GM18858 (cell line): ENCODE measurements at regions not wholly inside any gene's neighbourhood (a gene's known extent, or its start where the extent isn't known, plus 50 kb on each side); places are given as distances from the start of the nearest gene placed in this dataset.

ENCODE experiments used
- ATAC-seq: cut with Tn5 transposase; IDR thresholded peaks from one replicate; pipeline ENCODE4 v1.9.1; 2021; ENCODE audit not compliant: unreplicated experiment

DNA sequence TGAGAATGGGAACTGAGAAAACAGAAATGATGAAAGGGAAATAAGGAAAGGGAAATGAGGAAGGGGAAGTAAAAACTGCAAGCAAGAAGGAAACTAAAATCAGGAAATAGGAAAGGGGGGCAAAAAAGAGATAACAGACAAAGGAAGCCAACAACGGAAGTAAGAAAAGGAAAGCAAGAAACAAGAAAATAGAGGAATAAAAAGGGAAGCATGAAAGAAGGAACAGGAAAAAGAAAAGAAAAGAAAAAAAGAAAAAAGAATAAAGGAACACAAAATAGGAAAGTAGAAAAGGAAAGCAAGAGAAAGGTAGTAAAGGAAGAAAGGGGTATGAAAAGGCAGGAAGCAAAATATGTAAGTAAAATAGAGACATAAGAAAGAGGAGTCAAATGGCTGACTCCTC is 241.2 kb upstream of the NCKAP5 start:
- ATAC-seq = no peak

DNA sequence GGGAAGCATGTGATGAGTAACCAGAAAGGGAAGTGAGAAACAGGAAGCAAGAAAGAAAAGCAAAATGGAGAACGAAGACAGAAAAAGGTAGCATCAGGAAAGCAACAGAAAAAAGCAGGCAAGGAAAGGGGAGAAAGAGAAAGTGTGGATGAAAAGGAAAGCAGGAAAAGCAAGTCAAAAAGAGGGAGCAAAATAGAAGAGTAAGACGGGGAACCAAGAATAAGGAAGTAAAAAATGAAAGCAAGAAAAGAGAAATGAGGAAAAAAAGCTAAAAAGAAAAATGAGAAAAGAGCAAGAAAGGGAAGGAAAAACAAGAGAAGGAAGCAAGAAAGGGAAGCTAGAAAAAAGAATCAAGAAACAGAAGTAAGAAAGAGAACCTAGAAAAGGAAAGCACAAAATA is 242.3 kb upstream of the NCKAP5 start:
- ATAC-seq = no peak

DNA sequence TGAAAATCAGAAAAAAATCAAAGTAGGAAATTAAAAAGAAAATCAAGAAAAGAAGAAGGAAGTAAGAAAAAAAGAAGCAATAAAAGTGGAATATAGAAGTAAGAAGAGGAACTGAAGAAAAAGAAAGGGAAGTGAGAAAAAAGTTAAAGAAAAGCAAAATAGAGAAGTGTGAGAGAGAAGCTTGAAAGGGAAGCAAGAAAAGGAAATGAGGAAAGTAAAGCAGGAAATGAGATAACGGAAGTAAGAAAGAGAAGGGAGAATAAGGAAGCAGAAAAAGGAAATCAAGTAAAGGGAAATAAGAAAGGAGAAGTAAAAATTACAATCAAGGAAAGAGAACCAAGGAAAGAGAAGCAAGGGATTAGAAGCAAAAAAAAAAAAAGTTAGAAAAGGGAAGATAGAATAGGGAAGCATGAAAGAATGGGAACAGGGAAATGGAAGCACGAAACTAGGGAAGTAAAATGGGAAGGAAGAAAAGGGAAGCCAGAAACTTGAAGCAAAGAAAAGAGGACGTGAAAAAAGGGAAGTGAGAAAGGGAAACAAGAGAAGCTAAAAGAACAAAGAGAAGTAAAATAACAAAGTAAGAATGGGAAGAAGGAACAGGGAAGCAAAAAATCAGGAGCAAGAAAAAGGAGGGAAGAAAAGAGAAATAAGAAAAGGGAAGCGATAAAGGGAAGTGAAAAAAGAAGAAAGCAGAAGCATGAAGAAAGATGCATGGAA is 243.3 kb upstream of the NCKAP5 start:
- ATAC-seq = no peak

DNA sequence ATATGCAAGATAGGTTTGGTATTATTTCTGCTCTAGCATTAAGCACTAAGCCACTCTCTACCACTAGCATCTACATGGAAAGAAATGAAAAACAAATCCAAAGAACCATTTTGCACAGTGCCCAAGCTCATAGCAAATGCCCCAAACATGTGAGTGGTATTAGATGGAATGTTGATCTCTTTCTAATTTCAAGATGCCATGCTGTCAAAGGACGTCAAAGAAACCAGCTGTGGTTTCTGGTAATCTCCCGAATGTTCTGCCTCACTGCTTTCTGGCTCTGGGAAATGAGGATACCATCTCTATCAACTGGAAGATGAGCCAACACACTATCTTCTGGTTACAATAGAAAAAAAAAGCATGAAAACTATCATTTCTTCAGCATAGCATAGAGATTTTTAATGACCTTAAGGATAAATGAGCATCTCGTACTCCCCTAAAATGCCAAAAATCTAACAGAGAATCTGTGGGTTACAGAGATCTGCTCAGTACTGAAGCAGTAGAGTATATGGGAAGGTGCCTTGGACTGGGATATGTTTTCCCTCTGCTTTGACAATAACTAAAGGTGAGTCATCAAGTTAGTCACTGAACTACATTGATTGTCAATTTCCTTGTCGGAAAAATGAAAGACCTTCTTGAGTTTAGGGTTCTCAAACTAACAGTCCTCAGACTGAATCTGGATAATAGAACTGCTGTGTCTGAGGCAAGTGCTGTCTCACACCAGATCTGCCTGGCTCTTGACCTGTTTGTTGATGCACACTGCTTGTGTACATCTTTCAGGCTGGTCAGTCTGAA is 244.8 kb upstream of the NCKAP5 start:
- ATAC-seq = no peak

DNA sequence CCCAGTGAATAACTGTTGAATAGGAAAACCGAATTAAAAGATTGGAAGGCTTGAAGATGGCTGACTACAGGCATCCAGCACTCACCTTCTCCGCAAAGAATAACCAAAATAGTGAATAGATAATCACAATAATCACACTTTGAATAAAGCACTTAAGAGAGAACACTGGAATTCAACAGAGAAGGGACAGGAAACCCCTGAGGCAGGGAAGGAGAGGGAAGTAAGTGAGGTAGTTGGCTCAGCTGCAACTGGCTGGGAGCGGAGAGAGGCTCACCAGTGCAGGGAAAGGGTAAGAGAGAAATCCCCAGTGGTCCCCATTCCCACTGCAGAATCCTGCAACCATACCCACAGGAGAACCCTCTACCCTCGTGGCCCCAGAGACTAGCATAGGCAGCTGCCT is 246.6 kb upstream of the NCKAP5 start:
- no peak for ATAC-seq

DNA sequence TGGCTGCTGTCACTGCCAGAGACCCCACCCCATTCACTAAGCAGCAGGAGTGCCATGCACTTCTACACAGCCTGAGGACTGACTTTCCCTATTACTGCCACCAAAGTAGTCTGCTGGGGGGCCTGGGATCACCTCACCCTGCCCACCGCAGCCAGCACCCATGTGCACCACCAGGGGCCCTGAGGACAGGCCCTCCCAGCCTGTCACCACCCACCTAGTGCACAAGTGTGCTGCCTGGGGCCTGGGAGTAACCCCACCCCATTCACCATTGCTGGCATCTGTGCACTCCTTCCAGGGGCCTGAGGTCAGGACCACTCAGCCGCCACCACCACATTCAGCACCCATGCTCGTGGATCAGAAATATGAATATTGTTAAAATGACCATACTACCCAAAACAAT is 247.8 kb upstream of the NCKAP5 start:
- no peak for ATAC-seq

DNA sequence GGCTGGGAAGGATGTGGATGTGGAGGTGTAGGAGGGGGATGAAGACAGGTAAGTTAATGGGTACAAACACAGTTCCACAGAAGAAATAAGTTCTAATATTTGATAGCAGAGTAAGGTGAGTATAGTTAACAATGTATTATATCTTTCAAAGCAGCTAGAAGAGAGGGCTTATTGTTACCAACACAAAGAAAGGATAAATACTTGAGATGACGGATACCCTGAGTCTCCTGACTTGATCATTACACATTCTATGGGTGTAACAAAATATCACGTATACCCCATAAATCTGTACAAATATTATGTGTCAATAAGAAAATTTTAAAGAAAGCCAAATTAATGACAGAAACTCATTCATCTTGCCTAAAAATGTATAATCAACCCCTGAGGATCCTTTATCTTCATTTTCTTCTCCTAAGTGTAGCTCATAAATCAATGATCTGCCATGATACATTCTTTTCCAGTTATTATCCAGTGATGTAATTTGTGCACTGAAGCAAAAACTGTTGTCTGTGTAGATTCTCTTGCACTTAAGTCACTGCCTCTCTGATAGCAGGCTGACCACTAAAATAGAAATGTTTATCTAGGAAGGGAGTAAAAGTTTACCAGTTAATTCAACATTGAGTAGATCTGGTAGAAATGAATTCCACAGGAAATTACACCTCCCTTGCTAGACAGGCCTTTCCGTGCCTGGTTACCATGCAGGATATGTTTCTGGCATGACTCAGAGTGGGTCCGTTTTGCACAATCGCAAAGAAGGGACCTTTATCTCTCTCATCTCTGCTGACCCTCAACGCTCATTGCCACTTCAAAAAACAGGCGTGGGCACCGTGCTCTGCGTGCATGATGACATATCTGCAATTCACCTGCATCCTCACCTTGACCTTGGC is 249.7 kb upstream of the NCKAP5 start:
- no peak for ATAC-seq

DNA sequence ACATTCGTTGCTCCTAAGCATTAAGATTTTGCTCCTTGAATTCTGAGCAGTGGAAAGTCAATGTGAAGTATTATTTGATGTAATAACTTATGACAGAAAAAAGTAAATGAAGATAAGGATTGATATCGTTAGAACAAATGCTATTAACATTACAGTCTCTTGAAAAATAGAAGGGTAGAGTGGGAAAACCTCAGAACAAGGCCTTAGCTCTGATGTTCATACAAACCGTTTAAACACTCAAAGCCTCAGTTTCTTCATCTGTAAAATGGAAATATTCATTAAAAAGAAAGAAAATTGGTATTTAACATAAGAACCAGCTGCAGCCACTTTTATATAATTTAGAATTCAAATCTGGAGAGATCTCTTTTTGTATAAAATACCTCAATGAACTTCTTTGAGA is 250.4 kb upstream of the NCKAP5 start:
- no peak for ATAC-seq

DNA sequence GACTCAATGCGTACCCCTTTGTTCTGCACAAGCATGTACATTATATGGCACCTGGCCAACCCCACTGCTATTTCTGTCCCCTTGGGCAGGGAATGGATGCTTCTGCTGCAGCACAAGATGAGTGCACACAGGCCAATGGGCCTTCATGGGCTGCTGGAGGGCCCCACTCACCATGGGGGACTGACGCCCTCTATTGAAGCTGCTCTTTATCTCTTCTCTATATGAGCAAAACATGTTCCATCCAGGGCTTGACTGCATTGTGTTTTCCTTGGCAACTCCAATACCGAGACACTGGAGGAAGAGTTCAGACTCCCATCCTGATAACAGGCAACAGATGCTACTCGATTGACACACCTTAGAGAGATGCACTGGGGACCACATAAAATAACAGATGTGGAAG is 251.6 kb upstream of the NCKAP5 start:
- ATAC-seq = no peak

DNA sequence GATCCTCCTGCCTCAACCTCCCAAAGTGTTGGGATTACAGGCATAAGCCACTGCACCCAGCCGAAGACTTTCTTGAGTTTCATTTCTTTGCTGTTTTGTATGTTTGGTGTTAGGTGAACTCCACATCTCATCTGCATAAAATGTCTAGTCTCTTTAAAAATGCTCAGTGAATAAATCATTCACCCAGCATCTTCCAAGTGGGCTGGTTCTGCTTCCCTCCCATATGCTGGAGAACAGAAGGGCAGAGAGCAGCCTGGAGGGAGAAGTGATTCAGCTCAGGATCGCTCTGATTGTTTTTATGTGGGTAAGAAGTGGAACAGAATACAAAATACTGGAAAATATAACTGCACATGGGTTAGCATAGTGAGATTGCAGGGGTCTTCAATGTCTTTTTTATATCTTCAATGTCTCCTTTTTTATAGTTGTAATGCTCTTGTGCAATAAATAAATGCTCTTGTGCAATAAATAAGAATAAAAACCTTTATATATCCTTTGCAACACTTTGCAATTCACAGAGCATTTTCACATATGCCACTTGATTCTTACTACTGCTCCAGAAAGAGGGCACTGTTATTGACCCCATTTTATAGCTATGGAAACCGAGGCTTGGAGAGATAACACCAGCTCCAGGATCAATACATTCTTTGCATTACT is 253.0 kb upstream of the NCKAP5 start:
- no peak for ATAC-seq

DNA sequence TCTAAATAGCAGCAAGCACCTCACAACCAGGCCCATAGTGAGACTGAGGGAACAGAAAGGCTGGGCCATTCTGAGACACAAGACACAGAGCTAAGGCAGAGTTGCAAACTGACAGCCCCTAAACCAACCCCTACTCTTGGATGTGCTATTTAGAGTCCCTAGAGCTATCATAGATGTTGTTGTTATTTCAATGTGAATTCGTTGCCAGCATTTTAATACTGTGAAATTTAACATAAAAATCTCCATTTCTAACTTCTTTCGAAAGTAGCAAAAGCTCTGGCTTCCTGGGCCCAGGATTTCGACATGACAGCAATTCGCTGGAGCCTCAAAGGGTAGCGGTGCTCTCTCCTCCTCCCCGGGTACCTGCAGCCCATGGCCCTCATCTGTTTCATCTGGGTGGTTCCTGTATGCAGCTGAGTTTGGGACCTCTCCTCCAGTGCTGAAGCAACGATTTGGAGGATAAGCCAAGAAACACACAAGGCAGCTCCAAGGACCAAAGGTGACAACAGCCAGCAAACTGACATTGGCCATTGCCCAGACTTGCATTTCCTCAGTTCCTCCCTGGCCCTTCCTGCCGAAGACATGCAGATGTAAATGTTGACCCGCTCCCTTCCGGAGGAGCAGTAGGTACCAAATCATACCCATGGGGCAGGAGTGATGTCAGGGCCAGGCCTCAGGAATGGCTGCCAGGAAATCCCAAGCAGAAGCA is 254.4 kb upstream of the NCKAP5 start:
- no peak for ATAC-seq

DNA sequence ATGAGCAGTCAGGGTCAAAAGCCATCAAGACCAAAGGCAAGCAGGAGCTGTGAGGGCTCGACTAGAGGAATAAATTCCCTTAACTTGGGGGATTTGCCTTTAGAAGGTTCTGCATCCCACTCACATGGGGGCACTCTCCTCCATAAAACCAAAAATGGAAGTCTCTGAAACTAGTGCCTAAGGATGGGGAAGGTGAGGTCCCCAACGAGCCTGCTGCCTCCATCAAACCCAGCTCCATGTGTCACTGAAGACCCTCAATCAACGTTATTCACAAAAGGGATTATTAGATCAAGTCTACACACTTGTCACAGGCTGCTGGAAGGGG is 254.9 kb upstream of the NCKAP5 start:
- no peak for ATAC-seq

DNA sequence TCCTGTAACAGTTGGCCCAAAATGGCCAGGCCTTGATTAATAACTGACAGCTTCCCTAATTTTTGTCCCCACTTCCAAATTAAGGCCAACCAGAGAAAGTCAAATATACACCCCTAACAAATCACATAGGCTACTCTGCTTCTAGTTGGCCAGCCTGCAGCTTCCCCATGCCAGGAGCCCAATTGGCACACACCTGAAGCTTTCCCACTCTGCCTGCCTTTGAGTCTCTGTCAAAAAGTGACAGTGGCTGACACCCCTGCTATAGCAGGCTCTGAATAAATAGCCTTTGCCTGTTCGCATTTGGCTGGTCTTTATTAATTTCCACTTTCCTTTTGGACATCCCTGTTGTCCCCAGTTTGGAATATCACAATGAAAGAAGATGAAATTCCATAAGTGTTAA is 256.6 kb upstream of the NCKAP5 start:
- ATAC-seq = no peak

DNA sequence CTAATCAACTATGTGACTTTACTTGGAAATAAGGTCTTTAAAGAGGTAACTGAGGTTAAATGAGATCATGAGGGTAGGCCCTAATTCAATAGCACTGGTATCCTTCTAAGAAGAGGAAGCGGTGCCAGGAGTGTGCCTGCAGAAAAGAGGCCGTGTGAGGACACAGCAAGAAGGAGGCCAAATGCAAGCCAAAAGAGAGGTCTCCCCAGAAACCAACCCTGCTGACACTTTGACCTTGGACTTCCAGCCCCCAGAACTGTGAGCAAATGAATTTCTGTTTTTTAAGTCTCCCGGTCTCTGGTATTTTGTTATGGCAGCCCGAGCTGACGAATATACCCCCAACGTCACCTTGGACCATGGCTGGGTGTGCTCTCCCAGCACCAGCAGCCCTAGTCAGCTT is 257.5 kb upstream of the NCKAP5 start:
- no peak for ATAC-seq

DNA sequence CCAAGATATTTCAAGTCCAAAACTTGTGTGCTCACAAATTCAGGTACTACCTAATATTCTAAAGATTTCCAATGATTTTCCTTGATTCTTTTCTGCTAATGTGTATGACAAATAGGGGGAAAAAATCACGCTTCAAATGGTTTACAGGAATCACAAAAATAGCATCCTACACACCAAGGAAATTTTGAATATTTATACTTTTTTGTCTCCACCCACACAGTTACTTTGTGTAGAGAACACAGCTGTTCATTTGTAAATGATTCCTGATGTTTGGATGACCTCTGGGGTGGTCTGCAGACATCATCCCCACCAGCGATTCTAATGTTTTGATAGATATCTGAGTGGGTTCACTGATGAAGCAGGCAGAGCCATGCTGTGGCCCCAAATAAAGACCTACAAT is 260.6 kb upstream of the NCKAP5 start:
- ATAC-seq = no peak

DNA sequence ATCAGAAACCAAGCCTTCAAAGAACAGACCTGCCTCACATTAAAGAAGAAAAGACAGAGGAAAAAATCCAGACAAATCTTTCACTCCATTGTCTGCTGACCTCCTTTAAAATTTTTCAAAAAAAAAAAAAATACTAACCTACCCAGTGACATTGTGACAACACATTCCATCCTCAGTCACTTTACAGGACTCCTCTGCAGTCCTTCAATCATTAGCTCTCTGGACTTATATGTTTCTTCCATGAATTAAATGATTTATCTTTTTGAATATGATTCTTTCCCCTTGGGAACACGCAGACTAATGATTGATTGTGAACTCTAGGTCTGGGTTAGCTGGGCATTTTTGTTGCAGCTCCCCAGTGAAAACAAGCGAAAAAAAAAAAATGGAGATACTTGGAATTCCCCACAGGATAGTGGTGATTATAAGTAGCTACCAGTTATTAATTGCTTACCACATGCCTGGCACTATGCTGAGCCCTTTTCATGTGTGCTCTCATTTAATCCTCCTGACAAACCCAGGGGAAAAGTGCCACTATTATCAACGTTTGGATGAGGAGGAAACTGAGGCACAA is 261.3 kb upstream of the NCKAP5 start:
- ATAC-seq = no peak

DNA sequence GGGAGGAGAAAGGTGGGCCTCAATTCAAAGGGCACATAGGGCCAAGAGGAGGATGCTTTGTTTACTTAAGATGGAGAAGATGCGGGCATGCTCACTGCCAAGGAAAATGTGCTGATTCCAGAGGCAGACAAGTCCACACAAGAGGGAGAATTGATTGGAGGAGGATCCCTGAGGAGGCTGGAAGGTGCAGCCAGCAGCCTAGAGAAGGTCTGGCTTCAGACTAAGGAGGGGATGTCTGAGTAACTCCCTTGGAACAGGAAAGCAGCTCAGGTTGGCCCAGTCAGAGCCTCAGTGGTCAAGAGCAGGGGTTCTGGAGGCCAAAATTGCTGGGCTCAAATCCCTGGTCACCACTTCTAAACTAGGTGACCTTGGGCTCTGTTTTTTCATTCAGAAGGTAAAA is 265.5 kb upstream of the NCKAP5 start:
- no peak for ATAC-seq

DNA sequence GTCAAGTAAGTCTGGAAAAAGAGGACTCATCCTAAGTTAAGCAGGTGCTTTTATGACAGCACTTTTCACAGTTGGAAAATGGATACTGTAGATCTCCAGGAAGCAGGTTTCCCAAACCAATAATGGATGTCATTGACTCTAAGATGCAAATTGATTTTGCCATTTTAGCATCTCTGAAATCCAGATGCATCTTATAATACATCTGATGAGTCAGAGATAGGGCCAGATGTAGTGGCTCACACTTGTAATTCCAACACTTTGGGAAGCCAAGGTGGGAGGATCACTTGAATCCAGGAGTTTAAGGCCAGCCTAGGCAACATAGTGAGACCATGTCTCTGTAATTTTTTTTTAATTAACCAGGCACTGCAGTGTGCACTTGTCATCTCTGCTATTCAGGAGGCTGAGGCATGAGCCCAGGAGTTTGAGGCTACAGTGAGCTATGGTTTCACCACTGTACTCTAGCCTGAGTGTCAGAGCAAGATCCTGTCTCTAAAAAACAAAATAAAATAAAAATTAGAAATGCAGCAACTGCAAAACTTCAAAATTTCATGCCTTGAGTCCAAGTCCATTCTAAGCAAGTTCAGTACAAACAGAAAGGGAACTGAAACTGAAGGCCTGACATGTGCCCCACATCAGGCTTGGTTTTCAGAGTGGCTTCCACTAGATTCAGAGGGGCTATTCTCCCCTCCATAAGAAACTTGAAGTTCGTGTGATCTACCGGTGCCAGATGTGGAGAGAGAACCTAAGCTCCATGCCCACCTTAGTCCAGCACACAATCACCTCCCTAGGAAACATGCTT is 267.8 kb upstream of the NCKAP5 start:
- no peak for ATAC-seq

DNA sequence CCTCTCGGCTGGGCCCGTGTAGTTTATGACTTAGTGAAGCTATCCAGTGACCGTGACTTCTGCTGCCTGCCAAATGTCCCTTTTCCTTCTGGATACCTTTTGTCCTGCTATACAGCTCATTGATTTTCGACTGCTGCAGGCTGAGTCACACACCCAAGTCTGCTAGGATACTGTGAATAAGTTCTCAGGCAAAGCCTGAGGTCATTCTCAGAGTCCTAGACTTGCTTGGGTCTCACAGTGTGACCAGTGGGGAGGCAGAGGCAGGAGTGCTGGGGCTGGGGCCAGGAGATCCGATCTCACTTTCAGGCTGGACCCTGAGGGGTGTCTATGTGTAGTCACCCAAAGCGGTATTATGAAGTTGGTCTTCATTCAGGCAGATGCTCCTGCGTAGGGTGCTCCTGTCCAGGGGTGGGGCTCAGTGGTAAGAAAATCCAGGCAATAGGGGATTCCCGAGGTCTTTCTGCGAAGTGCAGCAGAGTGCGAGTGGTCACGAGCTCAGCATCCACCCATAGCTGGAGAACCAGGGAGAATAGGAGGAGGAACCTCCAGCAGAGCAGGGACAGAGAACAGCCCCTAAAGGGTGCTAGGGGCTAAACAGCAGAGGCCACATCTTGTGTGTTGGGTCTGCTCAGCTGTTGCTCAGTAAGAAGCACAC is 268.6 kb upstream of the NCKAP5 start:
- no peak for ATAC-seq
